ENCODE measurements at regions not wholly inside any gene's neighbourhood (a gene's known extent, or its start where the extent isn't known, plus 50 kb on each side); places are given as distances from the start of the nearest gene placed in this dataset.

GRCh38 chr15:39502082-39502447 is 78.8 kb upstream of the THBS1 start:
- Mint-ChIP-seq H3K36me3 (no peaks in the 10 kb centered on the region), H3K4me1 (ENCODE audit: unreplicated experiment) (peaks cover 8% of the 10 kb centered on the region), H3K9me3 (no peaks in the 10 kb centered on the region), H3K4me3 (no peak overlapping the region), H3K27ac (no peak overlapping the region), H3K27me3 (peaks cover 6% of the 10 kb centered on the region)
- TF ChIP-seq CTCF (conservative IDR thresholded peaks at IDR 0.05), result no peak
- DNase-seq (ENCODE audit: extremely low spot score, unreplicated experiment), result no peak

GRCh38 chr15:39502611-39503195 is 78.2 kb upstream of the THBS1 start:
- H3K4me3 Mint-ChIP-seq, result no peak overlapping the region
- no peak for DNase-seq (ENCODE audit: extremely low spot score, unreplicated experiment)
- no peaks in the 10 kb centered on the region for H3K36me3 Mint-ChIP-seq
- H3K4me1 Mint-ChIP-seq (ENCODE audit: unreplicated experiment), result peaks cover 8% of the 10 kb centered on the region
- H3K9me3 Mint-ChIP-seq, result no peaks in the 10 kb centered on the region
- H3K27me3 Mint-ChIP-seq, result peaks cover 6% of the 10 kb centered on the region
- TF ChIP-seq CTCF (conservative IDR thresholded peaks at IDR 0.05), result no peak
- no peak overlapping the region for H3K27ac Mint-ChIP-seq

- Mint-ChIP-seq H3K27me3 (peaks cover 6% of the 10 kb centered on the region), H3K4me3 (no peak overlapping the region), H3K27ac (no peak overlapping the region), H3K36me3 (no peaks in the 10 kb centered on the region), H3K9me3 (no peaks in the 10 kb centered on the region), H3K4me1 (ENCODE audit: unreplicated experiment) (peaks cover 8% of the 10 kb centered on the region)
- DNase-seq (ENCODE audit: extremely low spot score, unreplicated experiment), result no peak
- TF ChIP-seq CTCF (conservative IDR thresholded peaks at IDR 0.05), result no peak
Observed at GRCh38 chr15:39503526-39503925, 77.4 kb upstream of the THBS1 start.

- H3K9me3 Mint-ChIP-seq, result no peaks in the 10 kb centered on the region
- no peak overlapping the region for H3K4me3 Mint-ChIP-seq
- H3K36me3 Mint-ChIP-seq, result no peaks in the 10 kb centered on the region
- H3K4me1 Mint-ChIP-seq (ENCODE audit: unreplicated experiment), result peaks cover 8% of the 10 kb centered on the region
- no peak overlapping the region for H3K27ac Mint-ChIP-seq
- no peak for DNase-seq (ENCODE audit: extremely low spot score, unreplicated experiment)
- H3K27me3 Mint-ChIP-seq, result peaks cover 6% of the 10 kb centered on the region
- no peak for TF ChIP-seq CTCF (conservative IDR thresholded peaks at IDR 0.05)
Observed at GRCh38 chr15:39504808-39505207, 76.1 kb upstream of the THBS1 start.

GRCh38 chr15:39506146-39506545 is 74.7 kb upstream of the THBS1 start:
- H3K36me3 Mint-ChIP-seq, result no peaks in the 10 kb centered on the region
- H3K4me3 Mint-ChIP-seq, result no peak overlapping the region
- peaks cover 8% of the 10 kb centered on the region for H3K4me1 Mint-ChIP-seq (ENCODE audit: unreplicated experiment)
- DNase-seq (ENCODE audit: extremely low spot score, unreplicated experiment), result no peak
- TF ChIP-seq CTCF (conservative IDR thresholded peaks at IDR 0.05), result no peak
- H3K27me3 Mint-ChIP-seq, result peaks cover 10% of the 10 kb centered on the region
- no peaks in the 10 kb centered on the region for H3K9me3 Mint-ChIP-seq
- no peak overlapping the region for H3K27ac Mint-ChIP-seq

GRCh38 chr15:39508536-39508935 is 72.3 kb upstream of the THBS1 start:
- no peaks in the 10 kb centered on the region for H3K4me1 Mint-ChIP-seq (ENCODE audit: unreplicated experiment)
- no peak for DNase-seq (ENCODE audit: extremely low spot score, unreplicated experiment)
- no peak overlapping the region for H3K27ac Mint-ChIP-seq
- peaks cover 12% of the 10 kb centered on the region for H3K27me3 Mint-ChIP-seq
- H3K4me3 Mint-ChIP-seq, result no peak overlapping the region
- no peaks in the 10 kb centered on the region for H3K9me3 Mint-ChIP-seq
- TF ChIP-seq CTCF (conservative IDR thresholded peaks at IDR 0.05), result no peak
- H3K36me3 Mint-ChIP-seq, result no peaks in the 10 kb centered on the region
